NB4 (cell line): ENCODE measurements at regions not wholly inside any gene's neighbourhood (a gene's known extent, or its start where the extent isn't known, plus 50 kb on each side); places are given as distances from the start of the nearest gene placed in this dataset.

Experiments used
- DNase-seq: peaks from one replicate; pipeline ENCODE4 v3.0.0; 2010; ENCODE audit warnings: low read depth
- H3K4me3 ChIP-seq: one replicate; pipeline ENCODE4 v1.5.1; 2011; ENCODE audit warnings: mild to moderate bottlenecking, low read depth, low read length, moderate library complexity
- CTCF ChIP-seq: IDR thresholded peaks from one replicate; pipeline ENCODE4 v1.5.1; 2012; ENCODE audit warnings: low read depth, low read length
- MAX ChIP-seq: IDR thresholded peaks from 2 replicates; pipeline ENCODE4 v1.6.1; 2011; ENCODE audit warnings: low read depth, low read length
- MYC ChIP-seq: IDR thresholded peaks from 2 replicates; pipeline ENCODE4 v1.6.1; 2011; ENCODE audit warnings: low read depth, low read length
- POLR2A ChIP-seq: IDR thresholded peaks from 2 replicates; pipeline ENCODE4 v1.6.1; 2011; ENCODE audit warnings: mild to moderate bottlenecking; ENCODE audit not compliant: insufficient read length; ENCODE audit errors: extremely low read depth

DNA sequence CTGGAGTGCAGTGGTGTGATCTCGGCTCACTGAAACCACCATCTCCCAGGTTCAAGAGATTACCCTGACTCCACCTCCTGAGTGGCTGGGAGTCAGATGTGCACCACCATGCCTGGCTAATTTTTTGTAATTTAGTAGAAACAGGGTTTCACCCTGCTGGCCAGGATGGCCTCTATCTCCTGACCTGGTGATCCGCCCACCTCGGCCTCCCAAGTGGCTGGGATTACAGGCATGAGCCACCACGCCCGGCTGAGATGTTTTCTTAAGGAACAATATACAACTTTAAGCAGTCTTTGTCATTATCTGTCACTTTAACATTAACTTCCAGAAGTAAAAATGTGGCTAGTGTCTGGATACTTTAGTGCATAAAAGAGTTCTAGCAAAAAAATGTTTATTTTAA lies 272.6 kb upstream of the FAT3 start:
- TF ChIP-seq CTCF (no peak), MYC (no peak), POLR2A (no peak), MAX (no peak)
- no peak for DNase-seq
- H3K4me3 ChIP-seq = no peak overlapping the region

DNA sequence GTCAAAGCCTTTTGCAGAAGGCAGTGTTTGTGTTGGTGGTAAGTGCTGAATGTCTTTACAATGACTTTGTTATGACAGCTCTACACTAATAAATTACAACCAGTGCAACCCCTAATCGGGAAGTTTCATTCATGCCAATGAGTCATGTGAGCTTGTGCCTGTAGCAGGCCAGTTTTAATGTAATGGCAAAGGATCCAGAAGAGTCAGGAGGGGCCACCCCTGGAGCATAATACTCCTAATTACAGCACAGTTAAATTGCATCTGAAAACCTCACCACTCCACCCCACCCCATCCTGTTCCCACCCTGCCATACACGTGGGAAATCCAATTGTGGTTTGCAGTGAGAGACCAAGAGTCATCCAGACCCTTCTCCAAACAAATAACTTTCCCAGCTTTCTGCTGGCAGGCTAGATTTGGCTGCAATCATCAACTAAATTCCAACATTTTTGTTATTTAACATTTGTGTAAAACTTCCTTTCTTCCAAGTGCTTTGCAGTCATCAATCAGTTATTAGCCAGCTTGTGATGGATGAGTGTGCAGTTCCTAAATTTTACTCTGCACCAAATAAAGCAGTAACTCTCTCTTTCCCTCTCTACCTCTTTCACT lies 277.3 kb upstream of the FAT3 start:
- H3K4me3 ChIP-seq = no peak overlapping the region
- DNase-seq = no peak
- no peak for TF ChIP-seq MYC
- no peak for TF ChIP-seq MAX
- no peak for TF ChIP-seq CTCF

DNA sequence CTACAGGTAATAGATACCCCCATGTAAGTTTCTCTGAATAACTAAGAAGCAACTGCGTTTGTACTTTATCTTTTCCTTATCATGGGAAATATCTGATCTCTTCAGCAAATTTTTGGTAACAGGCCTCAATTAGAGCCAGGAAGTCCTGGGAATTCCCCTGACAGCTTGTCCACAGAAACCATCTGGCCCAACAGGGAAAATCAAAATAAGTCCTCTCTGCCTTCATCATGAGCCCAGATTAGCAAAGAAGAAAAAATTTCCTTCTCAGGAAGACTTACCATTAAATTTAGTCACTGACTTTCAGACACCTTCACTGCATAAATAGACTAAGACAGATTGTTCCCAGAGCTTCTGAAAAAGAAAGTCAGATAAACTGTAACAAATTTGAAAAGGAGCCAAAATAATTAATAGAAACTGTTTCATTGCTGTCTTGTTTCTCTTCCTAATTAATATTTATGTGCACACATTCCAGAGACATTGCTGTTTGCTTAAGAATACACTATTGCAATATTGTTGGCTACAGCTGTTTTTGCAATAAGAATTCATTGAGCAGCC lies 278.1 kb upstream of the FAT3 start:
- no peak for DNase-seq
- no peak for TF ChIP-seq POLR2A
- H3K4me3 ChIP-seq = no peak overlapping the region

GRCh38 chr11:91935120-91935519 lies 289.5 kb upstream of the FAT3 start:
- TF ChIP-seq MAX (no peak), MYC (no peak), CTCF (no peak), POLR2A (no peak)
- no peak overlapping the region for H3K4me3 ChIP-seq
- no peak for DNase-seq

DNA sequence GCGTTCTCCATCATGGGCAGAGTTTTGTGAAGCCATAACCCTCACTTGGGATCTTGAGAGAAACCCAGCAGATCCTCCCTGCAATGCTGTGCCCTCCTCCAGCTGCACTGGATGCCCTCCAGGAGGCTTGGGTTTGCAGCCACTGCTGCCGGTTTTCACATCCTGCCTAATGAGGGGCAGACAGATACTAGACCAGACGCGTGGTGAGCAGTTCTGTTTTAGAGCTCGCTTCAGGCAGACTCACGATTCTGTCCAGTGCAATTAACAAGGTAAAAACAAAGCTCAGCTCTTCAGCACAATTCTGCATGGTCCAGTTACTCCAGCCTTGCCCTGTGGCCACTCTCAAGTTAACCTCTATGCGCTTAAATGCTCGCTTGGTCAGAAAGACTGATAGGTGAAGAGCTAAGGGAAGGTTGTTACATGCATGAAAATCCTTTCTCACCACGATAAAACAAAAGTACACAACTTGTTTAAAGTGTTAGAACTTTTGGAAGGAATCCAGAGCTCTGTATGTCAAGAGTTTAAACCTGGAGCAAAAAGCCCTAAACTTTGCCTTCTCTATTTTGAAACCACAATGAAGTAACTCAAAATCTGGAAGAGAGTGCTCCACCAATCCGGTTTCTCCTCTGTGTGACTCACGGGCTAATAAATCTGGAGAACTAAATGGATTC lies 292.3 kb upstream of the FAT3 start:
- H3K4me3 ChIP-seq = no peak overlapping the region
- DNase-seq = no peak
- no peak for TF ChIP-seq CTCF
- no peak for TF ChIP-seq MYC
- TF ChIP-seq MAX = no peak

GRCh38 chr11:91927448-91927847 lies 297.2 kb upstream of the FAT3 start:
- no peak for DNase-seq
- TF ChIP-seq CTCF (no peak), MAX (no peak), MYC (no peak), POLR2A (no peak)
- H3K4me3 ChIP-seq = no peak overlapping the region
